Suprapubic skin (tissue), 4 donors: ENCODE measurements at regions not wholly inside any gene's neighbourhood (a gene's known extent, or its start where the extent isn't known, plus 50 kb on each side); places are given as distances from the start of the nearest gene placed in this dataset.
A peak's percentile ranks its signal among the peaks of the same experiment; 100 is the strongest.

Source experiments
- DNase-seq, 2 donors: peaks; one replicate each; pipeline ENCODE4 v3.0.0-alpha.2; 2019; ENCODE audit warnings: low spot score in 2 of 2
- H3K27ac ChIP-seq: fragments of 200-600 bp; sonication (generic); one replicate; pipeline ENCODE4 v1.5.1; 2019
- H3K27me3 ChIP-seq: fragments of 200-600 bp; sonication (generic); one replicate; pipeline ENCODE4 v1.5.1; 2019
- H3K36me3 ChIP-seq: fragments of 200-600 bp; sonication (generic); one replicate; pipeline ENCODE4 v1.5.1; 2019
- H3K4me1 ChIP-seq: fragments of 200-600 bp; sonication (generic); one replicate; pipeline ENCODE4 v1.5.1; 2019
- H3K4me3 ChIP-seq: fragments of 200-600 bp; sonication (generic); one replicate; pipeline ENCODE4 v1.5.1; 2019; ENCODE audit warnings: mild to moderate bottlenecking
- H3K9me3 ChIP-seq: fragments of 200-600 bp; sonication (generic); one replicate; pipeline ENCODE4 v1.5.1; 2019
- EP300 ChIP-seq: sonication (generic); formaldehyde crosslinking; IDR thresholded peaks from one replicate; pipeline ENCODE4 v1.6.1; 2017; ENCODE audit warnings: antibody characterized with exemption
- POLR2A ChIP-seq, 2 donors: fragments of 450-650 bp; IDR thresholded peaks; one replicate each; pipeline ENCODE4 v1.6.1; 2017; ENCODE audit warnings: antibody characterized with exemption in 2 of 2, mild to moderate bottlenecking in 2 of 2, moderate library complexity in 2 of 2
- POLR2AphosphoS5 ChIP-seq, 3 donors: sonication (generic); formaldehyde crosslinking; IDR thresholded peaks; one replicate each; pipeline ENCODE4 v1.6.1; 2017; ENCODE audit warnings: antibody characterized with exemption in 3 of 3
- WGBS: methylation state at CpG from one replicate; pipeline ENCODE4 v1.1.5; 2018; 5-methylcytosine and 5-hydroxymethylcytosine counted together
- TF ChIP-seq, protein P1 (sequence below), 2 donors: fragments of 200-600 bp in 1 of 2; fragments of 450-650 bp in 1 of 2; sonication (generic) in 1 of 2; IDR thresholded peaks; one replicate each; pipeline ENCODE4 v1.5.1; 2016 to 2019; ENCODE audit warnings: antibody characterized with exemption in 2 of 2, mild to moderate bottlenecking in 1 of 2, moderate library complexity in 1 of 2

DNA sequence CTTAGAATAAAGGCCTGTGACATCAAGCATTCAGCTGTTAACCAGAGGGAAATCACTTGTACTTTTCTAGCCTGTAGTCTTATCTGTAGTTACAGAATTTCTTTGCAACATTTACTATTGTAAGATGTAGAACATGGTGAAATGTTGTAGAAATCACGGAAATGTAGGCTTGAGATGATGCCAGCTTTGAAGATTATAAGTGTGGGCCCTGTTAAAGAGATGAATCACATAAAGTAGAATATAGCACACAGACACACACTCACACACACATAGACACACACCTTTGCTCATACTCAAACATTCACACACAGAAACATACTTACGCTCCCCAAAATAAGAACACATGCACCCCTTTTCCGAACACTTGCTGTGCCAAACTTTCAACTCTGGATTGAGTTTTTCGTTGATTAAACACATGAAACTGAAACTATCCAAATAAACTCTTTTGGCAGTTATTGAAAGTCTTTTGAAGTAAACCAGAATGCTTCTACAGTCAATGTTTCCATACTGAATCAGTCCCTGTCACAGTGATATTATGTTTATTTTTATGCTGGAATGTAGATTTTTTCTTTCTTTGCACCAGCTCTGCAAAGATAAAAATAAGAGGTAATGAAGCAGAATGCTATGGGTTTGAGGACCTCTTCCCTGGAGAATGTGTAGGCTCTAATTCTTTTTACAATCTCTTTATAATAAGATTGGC, 230.3 kb upstream of the MEOX2 start:
- WGBS, result 53% methylated on average over 4 of the region's 4 CpGs
- Histone ChIP-seq H3K27ac (peak overlapping the region; percentile 34), H3K4me1 (peaks cover 3% of the 10 kb centered on the region), H3K4me3 (peak overlapping the region; percentile 10), H3K9me3 (no peaks in the 10 kb centered on the region), H3K27me3 (no peaks in the 10 kb centered on the region), H3K36me3 (no peaks in the 10 kb centered on the region)
- DNase-seq, result no peak
- TF ChIP-seq, protein P1, sequence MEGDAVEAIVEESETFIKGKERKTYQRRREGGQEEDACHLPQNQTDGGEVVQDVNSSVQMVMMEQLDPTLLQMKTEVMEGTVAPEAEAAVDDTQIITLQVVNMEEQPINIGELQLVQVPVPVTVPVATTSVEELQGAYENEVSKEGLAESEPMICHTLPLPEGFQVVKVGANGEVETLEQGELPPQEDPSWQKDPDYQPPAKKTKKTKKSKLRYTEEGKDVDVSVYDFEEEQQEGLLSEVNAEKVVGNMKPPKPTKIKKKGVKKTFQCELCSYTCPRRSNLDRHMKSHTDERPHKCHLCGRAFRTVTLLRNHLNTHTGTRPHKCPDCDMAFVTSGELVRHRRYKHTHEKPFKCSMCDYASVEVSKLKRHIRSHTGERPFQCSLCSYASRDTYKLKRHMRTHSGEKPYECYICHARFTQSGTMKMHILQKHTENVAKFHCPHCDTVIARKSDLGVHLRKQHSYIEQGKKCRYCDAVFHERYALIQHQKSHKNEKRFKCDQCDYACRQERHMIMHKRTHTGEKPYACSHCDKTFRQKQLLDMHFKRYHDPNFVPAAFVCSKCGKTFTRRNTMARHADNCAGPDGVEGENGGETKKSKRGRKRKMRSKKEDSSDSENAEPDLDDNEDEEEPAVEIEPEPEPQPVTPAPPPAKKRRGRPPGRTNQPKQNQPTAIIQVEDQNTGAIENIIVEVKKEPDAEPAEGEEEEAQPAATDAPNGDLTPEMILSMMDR (IDR thresholded peaks at IDR 0.05), result no peak
- TF ChIP-seq POLR2A (IDR thresholded peaks at IDR 0.05), result no peak
- TF ChIP-seq POLR2AphosphoS5 (IDR thresholded peaks at IDR 0.05), result no peak
- no peak for TF ChIP-seq EP300

DNA sequence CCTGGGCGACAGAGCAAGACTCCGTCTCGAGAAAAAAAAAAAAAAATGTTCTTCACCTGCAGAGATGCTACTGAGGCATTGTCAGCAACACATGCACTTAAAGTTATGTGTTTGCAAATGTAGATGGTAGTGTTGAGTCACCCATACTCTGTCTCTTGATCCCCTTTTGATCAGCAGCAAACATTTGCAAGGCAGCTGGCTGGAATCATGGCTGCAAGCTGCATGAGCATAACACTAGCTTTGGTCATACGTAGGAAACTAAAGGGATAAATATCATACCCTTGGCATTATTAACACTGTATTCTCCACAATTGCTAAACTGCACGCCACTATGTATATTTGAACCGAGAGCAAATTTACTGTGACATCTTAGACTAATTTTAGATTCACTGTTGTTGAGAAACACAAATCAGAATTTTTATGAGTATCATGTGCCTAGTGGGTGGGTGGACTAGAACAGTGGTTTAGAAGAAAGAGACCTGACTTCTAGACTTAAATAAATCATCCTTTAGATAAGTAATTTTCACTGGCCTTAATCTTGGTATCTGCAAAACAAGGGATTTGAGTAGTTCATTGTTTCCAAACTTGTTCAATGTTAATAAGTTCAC, 229.3 kb upstream of the MEOX2 start:
- DNase-seq, result no peak
- no peak for TF ChIP-seq POLR2A (IDR thresholded peaks at IDR 0.05)
- TF ChIP-seq, protein P1 (IDR thresholded peaks at IDR 0.05), result no peak
- no peak for TF ChIP-seq EP300
- TF ChIP-seq POLR2AphosphoS5 (IDR thresholded peaks at IDR 0.05), result no peak
- no peaks in the 10 kb centered on the region for H3K27me3 ChIP-seq
- H3K4me3 ChIP-seq, result no peak overlapping the region
- H3K36me3 ChIP-seq, result no peaks in the 10 kb centered on the region
- 85% methylated on average over 6 of the region's 6 CpGs for WGBS
- peaks cover 3% of the 10 kb centered on the region for H3K4me1 ChIP-seq
- no peak overlapping the region for H3K27ac ChIP-seq
- no peaks in the 10 kb centered on the region for H3K9me3 ChIP-seq

DNA sequence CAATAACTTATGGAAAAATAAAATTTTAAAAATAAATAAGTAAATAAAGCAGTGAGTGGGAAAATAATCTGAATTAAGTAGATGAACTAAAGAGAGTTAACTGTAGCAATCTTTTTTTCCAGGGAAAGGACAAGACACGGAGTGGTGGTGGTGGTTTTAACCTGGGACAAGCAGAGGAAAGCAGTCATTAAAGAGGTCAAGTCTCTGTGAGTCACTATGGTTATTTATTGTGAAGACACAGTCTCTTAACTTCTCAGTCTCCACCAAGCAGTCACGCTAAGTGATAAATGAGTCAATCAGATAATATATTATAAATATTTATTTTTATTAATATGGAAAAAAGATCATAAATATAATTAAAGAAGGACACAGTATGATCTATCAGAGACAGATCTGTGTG, 228.1 kb upstream of the MEOX2 start:
- no peak for DNase-seq
- Histone ChIP-seq H3K36me3 (no peaks in the 10 kb centered on the region), H3K4me3 (no peak overlapping the region), H3K27me3 (no peaks in the 10 kb centered on the region), H3K27ac (no peak overlapping the region), H3K9me3 (no peaks in the 10 kb centered on the region), H3K4me1 (peaks cover 3% of the 10 kb centered on the region)
- 83% methylated on average over 2 of the region's 2 CpGs for WGBS
- TF ChIP-seq EP300 (no peak), POLR2AphosphoS5 (IDR thresholded peaks at IDR 0.05) (no peak), POLR2A (IDR thresholded peaks at IDR 0.05) (no peak)
- TF ChIP-seq, protein P1 (IDR thresholded peaks at IDR 0.05), result no peak

DNA sequence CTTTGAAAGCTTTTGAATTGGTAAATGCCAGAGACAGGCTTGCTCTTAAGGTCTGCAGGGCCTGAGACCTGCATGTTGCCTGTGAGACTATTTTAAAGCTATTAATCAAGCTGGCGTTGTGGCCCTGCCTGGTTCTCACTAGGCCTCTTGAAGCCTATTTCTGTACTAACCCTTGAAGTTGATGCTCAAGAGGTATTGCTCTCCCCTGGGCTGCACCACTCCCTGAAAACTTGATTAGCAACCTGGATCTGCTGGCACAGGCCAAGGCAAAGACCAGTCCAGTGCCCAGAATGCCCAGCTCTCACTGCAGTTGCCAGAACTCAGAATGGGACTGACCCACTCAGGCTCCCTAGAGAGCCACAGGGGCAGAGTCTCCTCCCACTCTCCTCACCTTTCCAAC, 220.0 kb upstream of the MEOX2 start:
- no peak for TF ChIP-seq POLR2AphosphoS5 (IDR thresholded peaks at IDR 0.05)
- TF ChIP-seq, protein P1 (IDR thresholded peaks at IDR 0.05), result no peak
- TF ChIP-seq POLR2A (IDR thresholded peaks at IDR 0.05), result no peak
- TF ChIP-seq EP300, result no peak
- no peak for DNase-seq
- H3K27me3 ChIP-seq, result no peaks in the 10 kb centered on the region
- no peaks in the 10 kb centered on the region for H3K9me3 ChIP-seq
- H3K4me3 ChIP-seq, result no peak overlapping the region
- WGBS, result 82% methylated on average over 1 of the region's 1 CpG
- H3K36me3 ChIP-seq, result no peaks in the 10 kb centered on the region
- H3K4me1 ChIP-seq, result no peaks in the 10 kb centered on the region
- no peak overlapping the region for H3K27ac ChIP-seq

DNA sequence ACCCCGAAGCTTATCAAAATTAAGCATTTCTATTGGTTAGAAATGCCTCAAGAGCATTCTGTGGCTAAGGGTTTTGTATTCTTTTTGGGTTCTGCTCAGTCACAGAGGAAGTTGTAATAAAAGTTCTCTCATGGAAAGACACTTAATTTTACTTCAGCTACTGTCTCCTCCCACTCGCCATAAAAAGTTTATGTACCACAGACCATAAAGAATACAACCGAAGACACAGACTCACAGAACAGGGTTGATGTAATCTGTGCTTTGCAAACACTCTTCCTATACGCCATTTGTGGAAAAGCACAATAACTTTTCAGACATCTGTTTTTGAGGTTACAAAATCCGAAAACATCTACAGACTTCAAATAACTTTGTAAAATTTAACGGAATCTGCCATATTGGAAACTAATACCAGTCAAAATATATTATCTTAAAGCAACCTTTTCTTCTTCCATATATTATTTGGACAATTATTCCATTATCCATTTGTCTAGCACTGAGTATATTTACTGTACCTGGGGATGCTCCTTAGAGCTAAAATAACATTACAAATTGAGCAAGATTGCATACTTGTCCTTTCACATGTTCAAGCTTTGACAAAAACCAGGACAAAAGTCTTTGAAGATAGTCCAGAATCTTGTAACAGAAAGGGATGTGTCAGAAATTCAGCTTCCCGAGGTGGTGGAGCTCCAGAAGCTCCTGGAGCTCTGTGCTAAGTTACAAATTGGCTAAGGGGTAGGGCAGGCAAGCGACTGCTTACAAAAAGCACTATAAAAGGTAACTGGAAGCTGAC, 219.0 kb upstream of the MEOX2 start:
- H3K9me3 ChIP-seq, result no peaks in the 10 kb centered on the region
- H3K27me3 ChIP-seq, result no peaks in the 10 kb centered on the region
- no peaks in the 10 kb centered on the region for H3K36me3 ChIP-seq
- H3K4me1 ChIP-seq, result no peaks in the 10 kb centered on the region
- no peak overlapping the region for H3K4me3 ChIP-seq
- DNase-seq, result no peak
- 73% methylated on average over 8 of the region's 8 CpGs for WGBS
- H3K27ac ChIP-seq, result no peak overlapping the region
- TF ChIP-seq, protein P1 (IDR thresholded peaks at IDR 0.05), result no peak
- TF ChIP-seq POLR2A (IDR thresholded peaks at IDR 0.05) (no peak), POLR2AphosphoS5 (IDR thresholded peaks at IDR 0.05) (no peak), EP300 (no peak)
